Ishikawa (cell line): ENCODE measurements at regions not wholly inside any gene's neighbourhood (a gene's known extent, or its start where the extent isn't known, plus 50 kb on each side); places are given as distances from the start of the nearest gene placed in this dataset.

Experiments used
- CEBPB ChIP-seq: IDR thresholded peaks from 2 replicates; pipeline ENCODE4 v1.6.1; 2012
- CREB1 ChIP-seq: IDR thresholded peaks from 2 replicates; pipeline ENCODE4 v1.6.1; 2012; ENCODE audit warnings: low read depth
- EGR1 ChIP-seq: IDR thresholded peaks from 2 replicates; pipeline ENCODE4 v1.6.1; 2012
- EP300 ChIP-seq: IDR thresholded peaks from 2 replicates; pipeline ENCODE4 v1.6.1; 2012; ENCODE audit warnings: borderline replicate concordance
- FOXM1 ChIP-seq: IDR thresholded peaks from 2 replicates; pipeline ENCODE4 v1.6.1; 2012; ENCODE audit warnings: low read depth, borderline replicate concordance
- MAX ChIP-seq: IDR thresholded peaks from 2 replicates; pipeline ENCODE4 v1.6.1; 2012
- NFIC ChIP-seq: IDR thresholded peaks from 2 replicates; pipeline ENCODE4 v1.6.1; 2012
- RAD21 ChIP-seq: IDR thresholded peaks from 2 replicates; pipeline ENCODE4 v1.6.1; 2012; ENCODE audit warnings: low read depth
- REST ChIP-seq: IDR thresholded peaks from 2 replicates; pipeline ENCODE4 v1.6.1; 2012; ENCODE audit warnings: low read depth, mild to moderate bottlenecking
- TAF1 ChIP-seq: IDR thresholded peaks from 2 replicates; pipeline ENCODE4 v1.6.1; 2012; ENCODE audit warnings: low read depth, mild to moderate bottlenecking
- TCF12 ChIP-seq: IDR thresholded peaks from 2 replicates; pipeline ENCODE4 v1.6.1; 2012; ENCODE audit warnings: low read depth
- TEAD4 ChIP-seq: IDR thresholded peaks from 2 replicates; pipeline ENCODE4 v1.6.1; 2012
- YY1 ChIP-seq: IDR thresholded peaks from 2 replicates; pipeline ENCODE4 v1.6.1; 2012; ENCODE audit warnings: low read depth
- ZBTB7A ChIP-seq: IDR thresholded peaks from 2 replicates; pipeline ENCODE4 v1.6.1; 2012; ENCODE audit warnings: low read depth
- TF ChIP-seq, protein P1 (sequence below): IDR thresholded peaks from 2 replicates; pipeline ENCODE4 v1.6.1; 2012

GRCh38 chr9:87319656-87320055 lies 178.0 kb upstream of the DAPK1 start:
- TF ChIP-seq FOXM1 (no peak), RAD21 (no peak), TCF12 (no peak), ZBTB7A (no peak), EGR1 (no peak), YY1 (no peak), REST (no peak), TAF1 (no peak), MAX (no peak), EP300 (no peak), TEAD4 (no peak)

DNA sequence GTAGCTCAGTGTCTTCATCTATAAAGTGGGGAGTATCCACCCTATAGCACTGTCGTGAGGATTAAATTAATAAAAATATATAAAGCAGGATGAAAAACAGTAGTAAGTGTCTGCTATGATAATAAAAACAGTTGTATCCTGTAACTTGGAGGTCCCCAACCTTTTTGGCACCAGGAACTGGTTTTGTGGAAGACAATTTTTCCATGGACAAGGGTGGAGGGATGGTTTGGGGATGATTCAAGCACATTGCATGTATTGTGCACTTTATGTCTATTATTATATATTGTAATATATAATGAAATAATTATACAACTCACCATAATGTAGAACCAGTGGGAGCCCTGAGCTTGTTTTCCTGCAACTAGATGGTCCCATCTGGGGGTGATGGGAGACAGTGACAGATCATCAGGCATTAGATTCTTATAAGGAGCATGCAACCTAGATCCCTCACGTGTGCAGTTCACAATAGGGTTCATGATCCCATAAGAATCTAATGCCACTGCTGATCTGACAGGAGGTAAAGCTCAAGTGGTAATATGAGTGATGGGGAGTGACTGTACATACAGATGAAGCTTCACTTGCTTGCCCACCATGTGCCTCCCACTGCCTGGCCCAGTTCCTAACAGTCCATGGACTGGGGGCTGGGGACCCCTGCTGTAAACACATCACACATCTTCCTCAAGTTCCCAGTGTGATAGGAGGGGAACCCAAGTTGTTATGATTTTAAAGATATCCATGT lies 177.4 kb upstream of the DAPK1 start:
- TF ChIP-seq CEBPB: no peak
- TF ChIP-seq, protein P1, sequence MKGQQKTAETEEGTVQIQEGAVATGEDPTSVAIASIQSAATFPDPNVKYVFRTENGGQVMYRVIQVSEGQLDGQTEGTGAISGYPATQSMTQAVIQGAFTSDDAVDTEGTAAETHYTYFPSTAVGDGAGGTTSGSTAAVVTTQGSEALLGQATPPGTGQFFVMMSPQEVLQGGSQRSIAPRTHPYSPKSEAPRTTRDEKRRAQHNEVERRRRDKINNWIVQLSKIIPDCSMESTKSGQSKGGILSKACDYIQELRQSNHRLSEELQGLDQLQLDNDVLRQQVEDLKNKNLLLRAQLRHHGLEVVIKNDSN: no peak
- no peak for TF ChIP-seq EGR1
- no peak for TF ChIP-seq TCF12
- no peak for TF ChIP-seq ZBTB7A
- TF ChIP-seq NFIC: no peak
- no peak for TF ChIP-seq RAD21
- TF ChIP-seq MAX: no peak
- TF ChIP-seq TEAD4: no peak
- no peak for TF ChIP-seq EP300
- TF ChIP-seq CREB1: no peak
- TF ChIP-seq YY1: no peak
- no peak for TF ChIP-seq REST
- TF ChIP-seq TAF1: no peak
- no peak for TF ChIP-seq FOXM1

- TF ChIP-seq REST (no peak), TCF12 (no peak), YY1 (no peak), ZBTB7A (no peak), MAX (no peak), EP300 (no peak), FOXM1 (no peak), CREB1 (no peak), EGR1 (no peak), CEBPB (no peak)
- TF ChIP-seq, protein P1: no peak
These were observed 174.6 kb upstream of the DAPK1 start for GRCh38 chr9:87322840-87323635.
